Osteoblast (primary cell): ENCODE measurements at regions not wholly inside any gene's neighbourhood (a gene's known extent, or its start where the extent isn't known, plus 50 kb on each side); places are given as distances from the start of the nearest gene placed in this dataset.

ENCODE experiments used
- DNase-seq: peaks from one replicate; pipeline ENCODE4 v3.0.0; 2011; ENCODE audit warnings: low spot score, mixed read lengths; ENCODE audit not compliant: insufficient read length; ENCODE audit errors: missing footprints
- H2AFZ ChIP-seq: 2 replicates; pipeline ENCODE4 v1.6.0; 2011; ENCODE audit warnings: mild to moderate bottlenecking, low read length
- H3K27ac ChIP-seq: 2 replicates; pipeline ENCODE4 v1.5.1; 2011; ENCODE audit warnings: mild to moderate bottlenecking, low read depth, low read length, moderate library complexity
- H3K27me3 ChIP-seq: 2 replicates; pipeline ENCODE4 v1.6.0; 2012; ENCODE audit warnings: mild to moderate bottlenecking, control low read depth, inconsistent platforms, low read length, moderate library complexity; ENCODE audit not compliant: insufficient read depth
- H3K36me3 ChIP-seq: 2 replicates; pipeline ENCODE4 v1.5.1; 2011; ENCODE audit warnings: mild to moderate bottlenecking, low read length, control low read depth, moderate library complexity; ENCODE audit not compliant: insufficient read depth
- H3K4me1 ChIP-seq: 2 replicates; pipeline ENCODE4 v1.5.1; 2011; ENCODE audit warnings: mild to moderate bottlenecking, low read length, control low read depth, moderate library complexity; ENCODE audit not compliant: insufficient read depth
- H3K4me2 ChIP-seq: 2 replicates; pipeline ENCODE4 v1.6.0; 2011; ENCODE audit warnings: mild to moderate bottlenecking, low read length; ENCODE audit not compliant: insufficient read depth
- H3K4me3 ChIP-seq: fragments of 200-600 bp; sonication (generic); 3 replicates; pipeline ENCODE4 v1.5.1; 2012; ENCODE audit warnings: mild to moderate bottlenecking, low read length, inconsistent platforms; ENCODE audit not compliant: insufficient read depth
- H3K79me2 ChIP-seq: 2 replicates; pipeline ENCODE4 v1.6.0; 2012; ENCODE audit warnings: mild to moderate bottlenecking, low read length, control low read depth, inconsistent platforms; ENCODE audit not compliant: insufficient read depth
- H3K9me3 ChIP-seq: 2 replicates; pipeline ENCODE4 v1.5.1; 2011; ENCODE audit warnings: low read depth, low read length, control low read depth
- H4K20me1 ChIP-seq: 2 replicates; pipeline ENCODE4 v1.6.0; 2012; ENCODE audit warnings: mild to moderate bottlenecking, low read length, control low read depth; ENCODE audit not compliant: insufficient read depth
- CTCF ChIP-seq: IDR thresholded peaks from 2 replicates; pipeline ENCODE4 v1.5.1; 2011; ENCODE audit warnings: mild to moderate bottlenecking, low read depth, low read length, moderate library complexity; ENCODE audit errors: extremely low read depth

- no peak overlapping the region for H3K4me2 ChIP-seq
- no peaks in the 10 kb centered on the region for H3K27me3 ChIP-seq
- peaks cover 4% of the 10 kb centered on the region for H3K9me3 ChIP-seq
- no peaks in the 10 kb centered on the region for H3K36me3 ChIP-seq
- H3K4me1 ChIP-seq = no peaks in the 10 kb centered on the region
- H3K79me2 ChIP-seq = no peaks in the 10 kb centered on the region
- no peaks in the 10 kb centered on the region for H4K20me1 ChIP-seq
- no peak for DNase-seq
- no peak overlapping the region for H2AFZ ChIP-seq
- H3K4me3 ChIP-seq = no peak overlapping the region
- TF ChIP-seq CTCF = no peak
- no peak overlapping the region for H3K27ac ChIP-seq
Measured at GRCh38 chr2:139763705-139764104, 983.5 kb upstream of the NXPH2 start.

- Histone ChIP-seq H3K4me1 (no peaks in the 10 kb centered on the region), H3K36me3 (no peaks in the 10 kb centered on the region)
- TF ChIP-seq CTCF = no peak
Measured at GRCh38 chr2:139759000-139759505, 978.9 kb upstream of the NXPH2 start.

GRCh38 chr2:139746901-139747300, 966.7 kb upstream of the NXPH2 start:
- no peaks in the 10 kb centered on the region for H3K79me2 ChIP-seq
- H3K4me2 ChIP-seq = no peak overlapping the region
- H3K27me3 ChIP-seq = no peaks in the 10 kb centered on the region
- H3K36me3 ChIP-seq = no peaks in the 10 kb centered on the region
- H3K9me3 ChIP-seq = peaks cover 6% of the 10 kb centered on the region
- no peak for DNase-seq
- no peaks in the 10 kb centered on the region for H4K20me1 ChIP-seq
- no peak overlapping the region for H3K27ac ChIP-seq
- H3K4me3 ChIP-seq = no peak overlapping the region
- no peaks in the 10 kb centered on the region for H3K4me1 ChIP-seq
- TF ChIP-seq CTCF = no peak
- H2AFZ ChIP-seq = no peak overlapping the region

More at GRCh38 chr2:139759000-139759505, 978.9 kb upstream of the NXPH2 start:
- H3K79me2 ChIP-seq = no peaks in the 10 kb centered on the region
- no peak overlapping the region for H2AFZ ChIP-seq
- H3K4me3 ChIP-seq = no peak overlapping the region
- no peak overlapping the region for H3K27ac ChIP-seq
- H3K4me2 ChIP-seq = no peak overlapping the region
- no peak for DNase-seq
- H3K9me3 ChIP-seq = peaks cover 4% of the 10 kb centered on the region
- H3K27me3 ChIP-seq = no peaks in the 10 kb centered on the region
- no peaks in the 10 kb centered on the region for H4K20me1 ChIP-seq

GRCh38 chr2:139744273-139744672, 964.1 kb upstream of the NXPH2 start:
- TF ChIP-seq CTCF = no peak
- DNase-seq = no peak
- H4K20me1 ChIP-seq = no peaks in the 10 kb centered on the region

More at GRCh38 chr2:139744273-139744672, 964.1 kb upstream of the NXPH2 start:
- Histone ChIP-seq H3K36me3 (no peaks in the 10 kb centered on the region), H2AFZ (no peak overlapping the region), H3K27ac (no peak overlapping the region), H3K79me2 (no peaks in the 10 kb centered on the region), H3K27me3 (no peaks in the 10 kb centered on the region), H3K4me2 (no peak overlapping the region), H3K9me3 (peaks cover 3% of the 10 kb centered on the region), H3K4me3 (no peak overlapping the region), H3K4me1 (no peaks in the 10 kb centered on the region)
